GM18511 (cell line): ENCODE measurements at regions not wholly inside any gene's neighbourhood (a gene's known extent, or its start where the extent isn't known, plus 50 kb on each side); places are given as distances from the start of the nearest gene placed in this dataset.

Experiments used
- ATAC-seq: cut with Tn5 transposase; IDR thresholded peaks from one replicate; pipeline ENCODE4 v1.9.1; 2021; ENCODE audit warnings: mild to moderate bottlenecking, moderate library complexity; ENCODE audit not compliant: unreplicated experiment

DNA sequence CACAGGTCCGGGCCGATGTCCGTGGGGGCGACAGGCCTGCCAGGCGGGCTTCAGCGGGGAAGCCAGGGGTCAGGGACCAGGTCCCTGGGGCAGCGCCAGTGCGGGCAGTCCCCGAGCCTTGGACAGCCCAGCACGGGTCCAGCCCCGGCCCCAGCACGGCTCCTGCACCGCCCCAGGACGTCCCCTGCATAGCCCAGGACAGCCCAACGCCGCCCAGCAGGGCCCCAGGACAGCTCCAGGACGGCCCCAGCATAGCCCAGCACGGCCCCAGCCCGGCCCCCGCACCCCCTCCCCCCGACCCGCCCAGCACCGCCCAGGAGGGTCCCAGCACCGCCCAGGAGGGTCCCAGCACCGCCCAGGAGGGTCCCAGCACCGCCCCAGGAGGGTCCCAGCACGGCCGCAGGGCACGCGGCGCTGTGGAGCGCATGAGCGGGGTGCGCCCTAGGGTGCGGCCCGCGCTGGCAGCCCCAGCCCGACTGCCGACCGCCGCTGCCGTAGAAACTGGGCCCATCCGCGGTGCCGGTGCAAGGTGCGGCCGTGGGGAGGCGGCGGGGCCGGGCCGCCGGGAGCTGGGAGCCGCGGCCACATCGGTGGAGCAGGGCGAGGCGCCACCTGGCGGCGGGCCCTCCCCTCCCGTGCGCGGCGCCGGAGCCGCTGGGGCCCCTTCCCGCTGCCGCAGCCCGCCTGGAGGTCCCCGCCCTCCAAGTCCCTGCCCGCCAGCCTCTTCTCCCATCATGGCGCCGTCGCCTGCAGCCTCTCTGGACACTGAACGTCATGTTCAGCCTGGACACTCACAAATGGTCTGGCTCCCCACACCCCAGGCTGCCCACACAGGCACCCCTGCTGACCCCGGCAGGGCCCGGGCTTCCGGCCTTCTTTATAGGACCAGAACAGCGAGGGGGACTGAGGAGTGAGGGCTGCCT, 106.8 kb upstream of the NKX1-1 start:
- no peak for ATAC-seq

DNA sequence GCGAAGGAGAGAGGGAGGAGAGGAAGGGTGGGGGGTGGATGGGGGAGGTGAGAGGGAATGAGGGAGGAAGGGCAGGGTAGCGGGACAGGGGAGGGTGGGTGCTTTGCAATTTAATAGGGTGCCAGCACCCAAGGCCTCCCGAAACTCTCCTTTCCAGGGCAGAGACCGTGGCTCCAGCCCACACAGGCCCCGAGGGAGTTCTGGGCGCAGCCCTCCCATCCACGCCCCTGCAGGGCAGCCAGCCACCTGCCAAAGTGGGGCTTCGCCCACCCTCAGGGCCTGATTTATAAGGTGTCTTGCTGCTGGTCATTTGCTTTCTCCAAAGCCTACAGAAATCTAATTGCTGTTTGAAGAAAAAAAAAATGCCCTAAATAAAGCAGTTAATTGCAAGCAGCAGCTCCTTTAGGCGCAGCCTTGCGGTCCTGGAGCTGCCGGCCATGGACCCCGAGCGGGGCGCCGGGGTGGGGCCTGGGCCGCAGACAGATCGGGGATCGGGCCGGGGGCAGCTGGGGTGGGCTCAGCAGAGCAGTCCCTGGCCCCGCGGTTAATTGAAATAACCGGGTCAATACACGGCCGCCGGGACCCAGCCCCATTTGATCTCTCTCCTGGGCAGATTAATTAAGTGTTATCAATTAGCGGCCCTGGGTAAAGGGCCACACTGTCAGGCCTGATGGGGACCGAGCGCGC, 106.0 kb upstream of the NKX1-1 start:
- no peak for ATAC-seq

DNA sequence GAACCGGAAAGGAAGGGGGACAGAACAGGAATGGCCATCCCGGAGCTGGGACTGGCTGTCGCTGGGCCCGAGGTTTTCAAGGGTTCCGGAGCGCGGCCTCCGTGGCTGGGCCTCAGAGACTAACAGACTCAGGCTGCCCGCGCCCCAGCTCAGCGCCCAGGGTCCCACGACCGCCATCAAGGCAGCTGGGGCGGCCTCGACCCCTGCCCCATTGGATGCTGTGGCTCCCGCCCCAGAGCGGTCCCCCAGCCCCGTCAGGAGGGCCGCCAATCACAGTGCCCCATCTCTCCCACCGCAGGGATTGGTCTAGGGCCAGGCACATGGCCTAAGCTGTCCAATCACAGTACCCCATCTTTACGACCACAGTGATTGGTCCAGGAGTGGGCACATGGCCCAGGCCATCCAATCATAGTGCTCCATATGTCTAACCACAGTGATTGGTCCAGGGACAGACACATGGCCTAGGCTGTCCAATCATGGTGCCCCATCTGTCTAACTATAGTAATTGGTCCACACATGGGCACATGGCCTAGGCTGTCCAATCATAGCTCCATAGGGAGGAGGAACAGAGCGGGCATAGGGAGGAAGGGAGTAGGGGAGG, 105.3 kb upstream of the NKX1-1 start:
- ATAC-seq, result no peak

DNA sequence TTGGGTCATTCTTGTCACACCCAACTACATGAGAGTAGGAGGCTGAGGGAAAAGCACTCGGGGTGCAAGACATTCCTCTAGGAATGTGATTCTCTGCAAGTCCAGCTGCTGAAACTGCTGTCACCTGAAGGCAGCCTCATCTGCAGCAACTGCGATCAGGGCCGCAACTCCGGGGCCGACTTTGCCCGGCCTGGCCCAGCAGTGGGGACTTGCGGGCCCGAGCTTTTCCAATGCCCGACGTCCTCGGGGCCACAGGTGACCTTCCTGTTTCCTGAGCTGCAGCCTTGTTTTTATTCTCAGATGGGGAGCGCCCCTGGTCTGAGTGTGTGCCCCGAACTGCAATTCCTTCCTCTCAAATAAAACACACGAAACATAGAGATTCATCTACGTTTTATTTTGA, 104.7 kb upstream of the NKX1-1 start:
- no peak for ATAC-seq

DNA sequence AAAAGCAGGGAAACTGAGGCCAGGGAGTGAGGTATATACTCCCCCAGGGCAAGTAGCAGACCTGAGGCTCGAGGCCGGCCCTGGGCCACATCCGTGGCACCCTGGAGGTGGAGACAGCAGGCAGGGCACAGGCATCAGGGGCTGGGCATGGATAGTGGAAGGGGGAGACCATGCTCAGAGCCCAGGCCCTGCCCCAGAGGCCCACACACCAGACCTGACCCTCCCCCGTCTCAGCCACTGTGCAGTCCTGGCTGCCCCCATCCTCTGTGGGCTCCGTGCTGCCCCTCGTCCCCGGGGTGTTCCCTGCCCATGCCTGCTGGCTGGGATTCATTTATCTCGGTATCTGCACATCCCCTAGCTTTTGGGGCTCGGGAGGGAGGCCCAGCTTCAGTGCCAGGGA, 103.1 kb upstream of the NKX1-1 start:
- ATAC-seq, result no peak

DNA sequence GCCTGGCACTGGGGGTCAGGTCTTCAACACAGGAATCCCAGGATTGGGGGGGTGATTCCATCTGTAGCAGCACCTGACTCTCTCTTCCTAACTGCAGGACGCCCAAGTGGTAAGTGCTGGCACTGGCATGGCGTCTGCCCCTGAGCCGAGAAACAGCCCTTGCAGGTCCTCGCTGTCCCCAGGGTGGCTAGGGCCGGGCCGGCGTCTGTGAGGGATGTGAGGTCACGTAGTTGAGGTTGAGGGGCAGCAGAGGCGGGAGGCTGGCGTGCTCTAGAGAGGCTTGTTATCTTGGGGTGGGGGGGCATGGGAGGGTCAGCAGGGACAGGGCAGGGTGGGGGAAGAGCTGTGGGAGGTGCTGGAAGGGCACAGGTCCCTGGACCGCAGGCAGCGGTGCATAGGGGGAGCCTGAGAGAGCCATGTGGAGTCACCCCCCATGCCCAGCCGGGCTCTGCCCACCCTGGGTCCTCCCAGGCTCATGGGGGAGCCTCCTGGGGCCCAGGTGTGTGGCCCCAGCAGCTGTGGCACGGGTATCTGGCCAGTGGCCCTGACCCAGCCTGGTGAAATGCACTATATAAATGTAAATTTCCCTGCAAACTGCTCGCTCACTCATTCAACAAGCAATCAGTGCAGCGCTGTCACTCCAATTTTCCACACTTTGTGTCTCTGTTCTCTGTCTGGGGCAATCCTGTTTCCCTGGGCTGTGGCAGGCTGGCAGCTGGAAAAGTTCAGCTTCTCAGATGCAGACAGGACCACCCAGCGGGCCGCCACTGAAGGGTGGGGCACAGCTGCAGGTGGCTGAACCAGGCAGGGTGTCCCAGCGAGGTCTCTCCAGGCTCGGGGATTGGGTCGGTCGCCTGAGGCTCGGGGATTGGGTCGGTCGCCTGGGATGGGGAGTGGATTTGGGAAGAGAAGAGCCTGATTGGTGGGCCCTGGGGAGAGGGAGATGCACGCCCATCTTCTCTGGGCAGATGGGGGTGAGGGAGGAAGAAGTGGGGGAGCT, 102.2 kb upstream of the NKX1-1 start:
- ATAC-seq, result no peak

DNA sequence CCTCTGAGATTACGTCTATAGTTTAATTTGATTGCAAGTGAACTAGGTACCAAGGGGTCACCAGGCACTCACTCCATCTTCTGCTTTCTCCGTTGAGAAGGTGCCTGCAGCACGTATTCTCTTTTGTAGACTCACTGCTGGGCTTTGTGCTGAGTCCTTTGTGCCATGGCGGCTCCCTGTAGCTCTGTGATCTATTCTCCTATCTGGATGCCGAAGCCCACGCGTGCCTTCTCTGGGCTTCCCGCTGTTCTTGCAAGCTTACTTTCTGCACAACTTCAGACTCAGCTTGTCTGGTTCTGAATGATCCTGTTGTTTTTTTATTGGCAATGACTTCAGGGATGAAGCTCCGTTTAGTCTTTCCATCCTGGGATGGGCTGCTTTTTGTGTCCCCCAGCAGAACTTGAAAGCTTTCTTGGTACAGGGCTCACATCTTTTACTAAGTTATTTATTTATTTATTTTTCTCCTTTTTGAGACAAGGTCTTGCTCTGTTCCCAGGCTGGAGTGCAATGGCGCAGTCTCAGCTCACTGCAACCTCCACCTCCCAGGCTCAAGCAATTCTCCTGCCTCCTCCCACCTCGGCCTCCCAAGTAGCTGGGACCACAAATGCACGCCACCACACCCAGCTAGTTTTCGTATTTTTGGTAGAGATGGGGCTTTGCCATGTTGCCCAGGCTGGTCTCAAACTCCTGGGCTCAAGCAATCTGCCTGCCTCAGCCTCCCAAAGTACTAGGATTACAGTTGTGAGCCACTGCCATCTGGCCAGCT, 100.9 kb upstream of the NKX1-1 start:
- no peak for ATAC-seq

DNA sequence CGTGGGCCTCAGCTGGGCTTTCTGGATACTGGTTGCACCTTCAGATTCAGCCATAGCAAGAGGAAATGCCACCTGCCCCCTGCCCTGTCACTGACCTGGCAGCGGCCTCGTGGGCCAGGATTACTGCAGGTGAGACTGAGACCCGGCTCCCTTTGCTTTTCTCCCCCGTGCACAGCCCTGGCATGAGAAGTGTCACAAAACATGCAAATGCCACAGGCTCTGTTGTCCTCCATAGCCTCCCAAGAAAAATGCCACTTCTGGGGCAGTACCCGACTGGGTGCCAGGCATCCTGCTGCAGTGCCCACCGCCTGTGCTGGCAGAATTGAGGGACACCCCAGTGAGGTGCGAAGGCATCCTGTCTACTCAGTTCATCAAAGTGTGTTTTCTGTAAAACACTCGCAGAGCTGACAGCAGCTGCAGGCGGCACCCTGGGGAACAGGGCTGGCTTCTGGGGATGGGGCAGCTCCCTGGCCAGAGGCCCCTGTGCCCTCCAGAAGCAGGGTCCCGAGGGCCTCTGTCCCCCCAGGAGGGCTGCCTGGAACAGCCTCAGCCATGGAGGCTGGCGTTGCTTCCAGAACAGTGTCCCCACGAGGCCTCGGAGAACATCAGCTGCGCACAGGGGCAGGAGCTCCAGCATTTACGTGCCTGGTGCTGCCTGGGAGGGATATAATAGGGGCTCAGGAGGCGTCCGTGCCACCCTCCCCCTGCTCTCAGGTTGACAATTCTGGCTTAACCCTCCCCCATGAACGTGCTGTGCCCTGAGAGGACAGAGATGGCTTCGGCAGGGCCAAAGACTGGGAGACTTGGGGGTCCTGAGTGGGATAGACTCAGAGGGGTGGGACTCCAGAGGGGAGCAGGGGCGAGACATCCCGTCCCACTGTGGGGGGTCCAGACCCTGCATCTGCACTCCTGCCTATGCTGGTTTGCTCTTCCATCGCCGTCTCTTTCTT, 99.5 kb upstream of the NKX1-1 start:
- ATAC-seq, result no peak

DNA sequence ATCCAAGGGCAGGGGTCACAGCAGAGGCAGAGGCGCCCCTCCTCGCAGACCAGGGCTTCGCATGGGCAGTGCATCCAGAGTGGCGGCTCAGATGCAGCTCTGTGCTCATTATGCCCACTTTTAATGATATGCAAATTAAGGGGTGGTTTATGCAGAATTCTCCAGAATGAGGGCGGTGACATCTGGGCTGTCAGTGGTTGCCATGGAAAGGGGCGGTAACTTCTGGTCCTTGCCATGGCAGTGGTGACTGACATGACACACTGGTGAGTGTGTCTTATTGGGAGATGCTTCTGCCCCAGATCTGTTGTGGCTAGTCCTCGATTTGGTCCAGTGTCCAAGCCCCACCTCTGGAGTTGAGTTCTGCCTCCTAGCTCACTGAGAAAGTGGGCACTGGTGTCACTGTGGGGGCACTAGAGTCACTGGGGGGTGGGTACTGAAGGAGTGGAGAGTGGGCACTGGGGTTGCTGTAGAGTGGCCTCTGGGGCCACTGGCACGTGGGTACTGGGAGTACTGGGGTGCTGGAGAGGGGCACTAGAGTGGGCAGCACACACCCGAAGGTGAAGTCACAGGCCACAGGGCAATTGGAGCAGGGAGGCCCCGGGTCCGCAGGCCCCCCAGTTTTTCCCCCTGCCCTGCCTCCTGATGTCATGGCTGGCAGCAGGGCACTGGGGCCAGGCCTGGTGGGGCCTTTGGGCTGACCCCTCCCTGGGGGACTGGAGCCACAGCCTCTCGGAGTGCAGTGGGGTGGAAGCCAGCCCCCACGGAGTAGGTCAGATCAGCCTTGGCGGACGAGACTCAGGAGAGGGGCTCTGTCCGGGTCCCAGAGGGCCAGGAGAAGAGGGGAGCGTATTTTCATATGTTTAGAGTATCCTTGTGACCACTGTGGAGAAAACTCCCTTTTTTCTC, 98.6 kb upstream of the NKX1-1 start:
- ATAC-seq, result no peak

DNA sequence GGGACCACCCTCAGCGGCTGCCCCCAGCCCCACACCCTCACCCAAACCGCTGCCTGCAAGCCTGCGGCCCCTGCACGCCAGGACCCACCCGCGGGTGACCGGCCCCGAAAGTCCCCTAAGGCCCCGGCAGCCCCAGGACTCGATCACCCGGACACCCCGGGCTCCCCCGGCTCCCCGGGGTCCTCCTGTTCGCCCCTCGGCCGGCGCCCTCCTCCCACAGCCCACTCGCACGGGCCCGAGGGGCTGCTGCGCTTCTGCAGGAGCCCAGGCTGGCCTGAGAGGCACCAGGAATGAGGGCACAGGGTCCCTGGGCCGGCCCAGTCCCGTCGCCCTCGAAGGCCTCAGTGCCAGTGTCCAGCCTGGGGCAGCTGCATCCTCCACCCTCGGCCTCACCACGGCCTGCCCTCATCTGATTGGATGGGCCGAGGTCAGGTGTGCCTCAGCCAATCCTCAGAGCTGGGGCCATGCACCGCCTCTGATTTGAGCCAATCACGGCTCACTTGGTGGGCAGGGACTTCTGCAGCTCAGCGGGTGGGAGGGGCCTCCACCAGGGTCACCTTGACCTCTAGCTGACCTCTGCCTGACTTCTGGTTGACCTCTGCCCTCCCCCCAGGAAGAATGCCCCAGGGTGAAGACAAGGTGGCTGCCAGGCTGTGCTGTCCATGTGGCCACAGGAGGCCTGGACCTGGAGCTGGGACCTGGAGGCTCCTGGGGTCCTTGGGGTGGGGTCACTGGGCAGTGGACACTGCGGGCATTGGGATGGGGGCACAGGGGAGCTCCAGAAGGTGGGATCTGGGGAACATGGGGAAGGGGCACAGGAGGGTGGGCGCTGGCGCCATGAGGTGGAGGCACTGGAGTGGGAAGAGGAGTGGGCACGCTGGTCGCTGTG, 97.6 kb upstream of the NKX1-1 start:
- no peak for ATAC-seq

DNA sequence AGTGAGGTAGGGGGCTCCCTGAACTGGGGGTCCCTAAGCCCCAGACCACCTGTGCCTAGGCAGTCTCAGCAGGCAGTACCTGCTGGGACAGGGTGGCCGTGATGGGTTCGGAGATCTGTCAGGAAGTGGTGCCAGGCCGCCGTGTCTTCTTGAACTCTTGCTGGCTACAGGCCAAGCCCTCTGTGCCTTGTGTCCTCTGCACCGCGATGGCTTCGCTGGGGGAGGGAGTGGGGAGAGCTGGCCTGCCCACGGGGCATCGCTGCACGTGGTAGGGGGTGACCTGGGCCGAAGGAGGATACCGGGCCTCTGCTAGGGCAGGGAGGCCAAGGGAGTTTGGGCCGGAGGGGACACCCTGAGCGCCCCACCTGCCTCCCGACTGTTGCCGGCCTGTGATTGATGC, 96.7 kb upstream of the NKX1-1 start:
- ATAC-seq, result no peak

DNA sequence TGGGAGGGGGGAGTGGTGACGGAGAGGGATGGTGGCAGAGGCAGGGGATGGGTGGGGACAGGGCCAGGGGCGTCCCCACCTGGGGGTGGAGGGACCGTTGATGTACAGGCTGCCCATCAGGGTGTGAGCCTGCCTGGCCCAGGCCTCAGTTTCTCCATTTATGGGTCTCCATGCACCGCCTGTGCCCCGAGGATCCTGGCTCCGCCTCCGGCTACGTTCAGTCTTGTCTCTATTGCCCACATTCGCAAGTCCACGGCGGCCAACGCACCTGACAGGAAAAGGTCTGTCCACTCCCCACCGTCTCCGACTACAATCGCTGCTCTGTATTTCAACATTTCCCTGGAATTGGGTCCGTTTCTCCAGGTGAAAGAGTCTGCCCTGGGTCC, 96.3 kb upstream of the NKX1-1 start:
- no peak for ATAC-seq

DNA sequence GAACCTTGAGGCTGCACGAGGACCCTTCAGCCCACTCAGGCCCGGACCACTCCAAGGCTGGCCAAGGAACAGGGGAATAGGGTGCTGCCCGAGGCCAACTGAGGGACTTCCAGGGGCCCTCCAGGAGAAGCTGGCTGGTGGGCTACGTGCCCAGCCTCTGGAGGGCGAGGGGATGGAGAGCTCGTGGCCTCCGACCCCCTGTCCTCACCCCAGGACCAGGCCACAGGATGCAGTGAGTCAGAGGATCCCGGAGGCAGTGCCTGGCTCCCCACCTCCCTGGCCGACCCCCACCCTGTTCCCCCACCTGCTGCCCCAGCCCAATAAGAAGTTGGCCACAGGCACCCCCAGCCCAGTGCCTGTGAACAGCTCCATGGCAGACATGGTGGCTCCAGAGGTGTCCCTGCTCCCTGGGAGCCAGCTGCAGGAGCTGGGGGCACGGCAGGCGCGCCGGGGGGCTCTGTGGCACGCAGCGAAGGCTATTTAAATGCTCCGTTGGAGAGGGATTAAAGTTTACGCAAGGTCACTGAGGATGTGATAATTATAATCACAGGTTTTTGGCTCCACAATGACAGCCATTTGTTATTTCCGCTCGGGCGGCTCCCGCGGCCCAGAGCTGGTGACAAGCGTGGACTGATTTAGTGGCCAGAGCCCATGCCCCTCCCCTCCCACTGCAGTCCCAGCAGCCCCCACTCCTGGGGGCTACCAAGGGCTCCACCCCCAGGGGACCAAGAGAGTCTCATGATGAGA, 95.7 kb upstream of the NKX1-1 start:
- no peak for ATAC-seq

DNA sequence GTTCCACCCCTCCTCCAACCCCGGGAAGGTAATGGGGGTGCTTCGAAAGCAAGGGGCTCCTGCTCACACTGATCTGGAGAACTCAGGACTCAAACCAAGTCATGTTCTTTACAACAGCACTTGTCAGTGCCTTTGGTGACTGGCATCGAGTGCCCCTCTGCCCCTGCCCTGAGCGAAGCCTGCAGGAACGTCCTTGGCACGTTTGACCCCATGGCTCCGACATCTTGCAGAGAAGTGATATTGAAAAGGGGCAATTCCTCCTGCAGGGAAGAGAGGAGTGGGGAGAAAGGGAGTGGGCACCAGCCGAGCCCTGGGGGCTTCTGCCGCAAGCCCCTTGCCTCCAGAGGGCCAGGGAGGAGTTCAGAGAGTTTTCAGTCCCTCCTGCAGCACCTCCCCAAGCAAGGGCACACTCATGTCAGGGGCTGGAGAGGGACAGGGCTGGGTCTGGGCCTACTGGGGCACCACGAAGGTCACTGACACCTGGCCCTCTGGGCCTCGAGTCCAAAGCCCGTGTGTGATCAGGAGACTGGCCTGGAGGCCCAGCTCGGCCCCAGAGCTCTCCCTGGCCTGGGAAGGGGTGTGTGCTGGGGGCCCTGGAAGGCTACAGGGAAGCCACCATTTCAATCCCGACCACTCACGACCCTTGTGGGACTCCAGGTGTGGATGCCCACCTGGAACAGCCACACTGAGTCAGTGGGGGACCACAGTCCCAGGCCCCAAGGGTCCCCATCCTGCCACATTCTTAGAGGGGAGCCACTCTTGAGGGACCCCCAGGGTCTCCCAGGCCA, 94.9 kb upstream of the NKX1-1 start:
- no peak for ATAC-seq

DNA sequence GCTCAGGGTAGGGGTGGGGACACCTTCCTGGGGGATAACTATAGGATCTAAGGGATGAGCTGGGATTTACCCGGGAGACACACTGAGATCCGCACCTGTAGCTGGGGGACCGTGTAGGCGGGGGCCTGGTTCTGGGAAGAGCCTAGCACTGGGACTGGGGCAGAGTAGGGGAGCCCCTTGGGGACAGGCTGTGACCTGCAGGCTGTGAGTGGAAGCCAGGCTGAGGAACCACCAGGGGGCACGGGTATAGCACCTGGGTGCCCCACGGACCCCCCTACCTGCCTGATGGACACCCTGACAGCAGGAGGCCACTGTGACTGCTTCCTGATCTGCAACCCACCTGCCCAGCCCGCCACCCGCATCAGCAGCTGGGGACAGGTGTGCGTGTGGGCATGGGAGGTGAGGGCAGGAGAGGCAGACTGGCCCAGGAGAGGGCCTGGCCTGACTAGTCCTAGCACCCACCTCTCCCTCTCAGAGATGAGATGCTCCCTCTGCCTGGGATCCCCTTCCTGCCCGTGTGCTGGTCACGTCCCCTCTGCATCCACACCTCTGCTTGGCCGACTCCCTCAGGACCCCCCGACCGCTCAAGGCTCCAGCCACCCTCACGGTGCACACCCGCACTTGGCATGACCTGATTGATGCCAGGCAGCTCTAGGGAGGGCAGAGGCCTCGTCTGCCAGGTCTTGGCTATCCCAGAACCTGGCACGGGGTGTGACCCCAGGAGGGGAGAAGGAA, 94.2 kb upstream of the NKX1-1 start:
- ATAC-seq, result no peak
